Stimulated activated CD4-positive, alpha-beta T cell treated with anti-CD3 and anti-CD28 coated beads, Interleukin-12 subunit alpha, Interleukin-12 subunit beta, amount 100 ng/mL, for 4 hours (primary cell): ENCODE measurements at regions not wholly inside any gene's neighbourhood (a gene's known extent, or its start where the extent isn't known, plus 50 kb on each side); places are given as distances from the start of the nearest gene placed in this dataset.
"Not testable (repeated sequence)": the region's sequence is repeated elsewhere in the genome, so short reads cannot be mapped to it uniquely, and the experiment has no call there.

ENCODE experiments used
- DNase-seq: peaks from one replicate; pipeline ENCODE4 v3.0.0-alpha.2; 2020

GRCh38 chr3:82137861-82138260 is 376.4 kb upstream of the GBE1 start:
- DNase-seq, result no peak

- DNase-seq, result no peak
Observed at GRCh38 chr3:82137050-82137449, 375.6 kb upstream of the GBE1 start.

- DNase-seq, result peak; percentile 33
Observed at GRCh38 chr3:82133070-82133606, 371.7 kb upstream of the GBE1 start.

- no peak for DNase-seq
Observed at GRCh38 chr3:82132210-82133069, 371.0 kb upstream of the GBE1 start.

GRCh38 chr3:82130046-82130445 is 368.6 kb upstream of the GBE1 start:
- DNase-seq, result no peak

- no peak for DNase-seq
Observed at GRCh38 chr3:82129221-82129801, 367.9 kb upstream of the GBE1 start.

- DNase-seq, result no peak
Observed at GRCh38 chr3:82128271-82128670, 366.8 kb upstream of the GBE1 start.

GRCh38 chr3:82122554-82123345 is 361.3 kb upstream of the GBE1 start:
- no peak for DNase-seq

GRCh38 chr3:82114589-82114988 is 353.1 kb upstream of the GBE1 start:
- no peak for DNase-seq

- DNase-seq, result not testable (repeated sequence)
Observed at GRCh38 chr3:82110721-82111120, 349.3 kb upstream of the GBE1 start.

GRCh38 chr3:82103241-82103640 is 341.8 kb upstream of the GBE1 start:
- no peak for DNase-seq

GRCh38 chr3:82100378-82100777 is 338.9 kb upstream of the GBE1 start:
- no peak for DNase-seq

- DNase-seq, result no peak
Observed at GRCh38 chr3:82093641-82094040, 332.2 kb upstream of the GBE1 start.

GRCh38 chr3:82088749-82089148 is 327.3 kb upstream of the GBE1 start:
- no peak for DNase-seq

GRCh38 chr3:82087958-82088357 is 326.5 kb upstream of the GBE1 start:
- DNase-seq, result no peak

- no peak for DNase-seq
Observed at GRCh38 chr3:82085851-82086475, 324.5 kb upstream of the GBE1 start.

GRCh38 chr3:82085356-82085755 is 323.9 kb upstream of the GBE1 start:
- no peak for DNase-seq

- DNase-seq, result no peak
Observed at GRCh38 chr3:82084824-82085223, 323.4 kb upstream of the GBE1 start.

- no peak for DNase-seq
Observed at GRCh38 chr3:82082796-82083195, 321.4 kb upstream of the GBE1 start.

- no peak for DNase-seq
Observed at GRCh38 chr3:82081351-82081750, 319.9 kb upstream of the GBE1 start.

- no peak for DNase-seq
Observed at GRCh38 chr3:82080792-82081191, 319.3 kb upstream of the GBE1 start.

GRCh38 chr3:82080261-82080660 is 318.8 kb upstream of the GBE1 start:
- no peak for DNase-seq

- DNase-seq, result no peak
Observed at GRCh38 chr3:82079335-82079890, 318.0 kb upstream of the GBE1 start.
